ENCODE measurements at regions not wholly inside any gene's neighbourhood (a gene's known extent, or its start where the extent isn't known, plus 50 kb on each side); places are given as distances from the start of the nearest gene placed in this dataset.

DNA sequence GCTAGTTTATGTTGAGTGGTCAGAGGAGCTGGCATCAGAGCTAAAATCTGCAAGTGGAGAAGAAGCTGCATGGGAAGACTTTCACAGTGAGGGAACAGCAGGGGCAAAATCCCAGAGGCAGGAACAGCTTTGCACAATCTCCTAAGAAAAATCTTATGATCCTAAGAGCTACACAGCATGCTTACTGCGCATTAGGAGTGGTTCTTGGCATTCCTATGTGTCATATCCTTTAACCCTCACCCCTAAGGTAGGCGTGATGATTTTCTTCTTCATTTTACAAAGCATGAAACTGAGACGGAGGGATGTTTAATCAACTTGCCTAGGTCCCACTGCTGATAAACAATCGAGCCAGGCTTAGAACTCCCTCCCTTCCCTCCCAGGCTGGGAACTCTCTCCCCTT is 313.6 kb upstream of the SULF2 start:
- no peak for DNase-seq

- no peak for DNase-seq
Observed at GRCh38 chr20:48098099-48098498, 312.8 kb upstream of the SULF2 start.

GRCh38 chr20:48096957-48097890 is 311.9 kb upstream of the SULF2 start:
- DNase-seq: no peak

GRCh38 chr20:48096212-48096875 is 311.1 kb upstream of the SULF2 start:
- DNase-seq: no peak

DNA sequence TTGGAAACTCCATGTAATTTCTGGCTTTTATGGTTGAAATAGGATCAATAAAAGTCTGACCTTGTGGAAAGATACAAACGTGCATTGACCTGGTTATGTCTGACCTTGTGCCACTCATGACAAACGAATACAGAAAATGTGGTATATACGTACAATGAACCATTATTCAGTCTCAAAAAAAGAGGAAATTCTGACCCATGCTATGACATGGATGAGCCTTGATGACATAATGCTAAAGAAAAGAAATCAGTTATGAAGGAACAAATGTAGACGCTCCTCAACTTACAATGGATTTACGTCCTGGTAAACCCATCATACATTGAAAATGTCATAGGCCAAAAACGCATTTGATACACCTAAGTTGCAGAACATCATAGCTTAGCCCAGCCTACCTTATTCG is 309.7 kb upstream of the SULF2 start:
- no peak for DNase-seq

GRCh38 chr20:48094196-48094749 is 309.0 kb upstream of the SULF2 start:
- DNase-seq: no peak

- DNase-seq: no peak
Observed at GRCh38 chr20:48092596-48093280, 307.5 kb upstream of the SULF2 start.

DNA sequence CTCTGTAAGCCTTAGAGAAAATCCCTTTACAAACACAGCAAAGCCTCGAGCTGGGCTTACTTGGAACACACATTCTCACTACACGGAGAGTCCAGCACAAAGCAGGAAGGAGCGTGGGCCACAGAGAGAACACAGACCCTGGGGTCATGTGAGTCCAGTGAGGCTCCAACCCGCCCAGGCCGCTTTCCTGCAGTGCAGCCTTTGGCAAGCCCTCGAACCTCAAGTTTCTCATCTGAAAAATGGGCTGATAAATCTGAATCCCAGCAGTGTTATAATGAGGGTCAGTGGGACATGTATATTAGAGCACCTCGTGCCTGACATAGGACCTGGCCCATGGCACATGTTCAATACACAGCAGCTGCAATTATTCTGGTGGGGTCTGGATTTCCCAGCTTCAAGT is 305.5 kb upstream of the SULF2 start:
- DNase-seq: no peak

DNA sequence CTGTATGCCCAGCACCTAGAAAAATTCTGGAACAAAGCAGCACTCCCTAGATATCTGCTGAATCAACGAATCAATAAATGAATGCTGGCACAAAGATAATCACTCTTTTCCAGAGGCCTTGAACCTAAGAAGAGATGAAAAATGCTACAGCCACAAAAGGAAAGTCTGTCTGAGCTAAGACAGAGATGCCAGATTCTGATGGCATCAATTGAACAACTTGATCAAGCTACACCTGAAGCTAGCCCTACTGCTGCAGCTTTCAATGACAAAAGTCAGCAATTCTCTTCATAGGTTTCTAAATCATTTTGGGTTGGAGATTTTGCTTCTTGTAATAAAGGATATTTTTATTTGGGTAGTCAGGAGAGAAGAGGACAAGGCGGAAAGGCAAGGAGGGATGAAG is 305.0 kb upstream of the SULF2 start:
- DNase-seq: no peak

GRCh38 chr20:48080583-48080982 is 295.3 kb upstream of the SULF2 start:
- DNase-seq: no peak

- no peak for DNase-seq
Observed at GRCh38 chr20:48079028-48079427, 293.7 kb upstream of the SULF2 start.

DNA sequence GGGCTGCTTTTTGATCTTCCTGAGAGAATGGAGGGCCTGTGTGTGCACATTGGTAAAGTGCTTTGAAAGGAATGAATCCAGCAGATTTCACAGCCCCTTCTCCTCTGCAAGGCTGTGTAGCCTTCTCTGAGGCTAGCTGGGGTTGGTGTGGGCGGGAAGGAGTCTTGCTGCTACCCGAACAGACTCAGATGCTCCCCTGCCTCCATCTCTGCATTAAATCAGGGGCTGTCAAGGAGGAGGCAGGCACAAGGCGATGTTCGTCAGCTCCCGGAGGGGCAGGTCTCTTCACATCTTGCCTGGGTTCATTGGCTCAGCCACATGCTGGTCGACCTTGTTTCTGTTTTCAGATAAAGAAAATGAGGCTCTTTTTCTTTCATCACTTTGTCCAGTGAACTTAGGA is 291.5 kb upstream of the SULF2 start:
- no peak for DNase-seq

- no peak for DNase-seq
Observed at GRCh38 chr20:48076247-48076646, 291.0 kb upstream of the SULF2 start.

GRCh38 chr20:48075591-48076174 is 290.4 kb upstream of the SULF2 start:
- no peak for DNase-seq

- DNase-seq: no peak
Observed at GRCh38 chr20:48070991-48071652, 285.8 kb upstream of the SULF2 start.

- DNase-seq: no peak
Observed at GRCh38 chr20:48069596-48069995, 284.3 kb upstream of the SULF2 start.

GRCh38 chr20:48066851-48067250 is 281.6 kb upstream of the SULF2 start:
- no peak for DNase-seq

DNA sequence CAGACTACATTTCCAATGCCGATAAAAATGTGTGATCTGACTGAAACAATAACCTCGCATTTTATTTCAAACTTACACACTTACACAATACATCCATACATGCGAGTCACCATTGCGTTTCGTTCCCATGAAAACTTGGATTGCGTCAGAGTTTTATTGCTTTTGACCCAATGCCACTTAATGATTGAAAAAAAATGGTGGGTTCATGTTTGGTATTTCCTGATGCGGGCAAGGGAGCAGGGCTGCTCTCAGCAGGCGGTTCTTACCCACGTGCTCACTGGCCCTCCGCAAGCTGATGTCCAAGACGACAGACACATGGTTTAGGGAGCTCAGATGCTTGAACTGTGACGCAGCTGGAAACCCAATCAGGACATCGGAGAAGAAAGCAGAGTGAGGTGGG is 281.0 kb upstream of the SULF2 start:
- DNase-seq: no peak

GRCh38 chr20:48065833-48066232 is 280.6 kb upstream of the SULF2 start:
- no peak for DNase-seq

DNA sequence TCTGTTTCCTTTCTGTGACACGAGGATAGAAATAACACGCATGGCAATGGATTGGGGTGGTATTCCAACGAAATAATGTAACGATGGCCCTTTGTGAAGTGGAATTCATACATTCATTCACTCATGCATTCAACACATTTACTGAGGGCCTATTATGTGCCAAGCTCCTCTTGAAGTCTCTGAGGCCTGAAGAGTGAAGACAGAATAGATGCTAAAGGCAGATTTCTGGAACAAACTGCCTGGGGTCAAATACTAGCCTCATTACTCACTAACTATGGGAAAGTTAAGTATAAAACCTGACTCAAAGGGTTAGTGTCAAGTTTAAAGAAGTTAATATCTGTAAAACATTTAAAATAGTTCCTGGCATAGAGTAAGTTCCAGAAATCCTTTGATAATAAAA is 279.6 kb upstream of the SULF2 start:
- DNase-seq: no peak

DNA sequence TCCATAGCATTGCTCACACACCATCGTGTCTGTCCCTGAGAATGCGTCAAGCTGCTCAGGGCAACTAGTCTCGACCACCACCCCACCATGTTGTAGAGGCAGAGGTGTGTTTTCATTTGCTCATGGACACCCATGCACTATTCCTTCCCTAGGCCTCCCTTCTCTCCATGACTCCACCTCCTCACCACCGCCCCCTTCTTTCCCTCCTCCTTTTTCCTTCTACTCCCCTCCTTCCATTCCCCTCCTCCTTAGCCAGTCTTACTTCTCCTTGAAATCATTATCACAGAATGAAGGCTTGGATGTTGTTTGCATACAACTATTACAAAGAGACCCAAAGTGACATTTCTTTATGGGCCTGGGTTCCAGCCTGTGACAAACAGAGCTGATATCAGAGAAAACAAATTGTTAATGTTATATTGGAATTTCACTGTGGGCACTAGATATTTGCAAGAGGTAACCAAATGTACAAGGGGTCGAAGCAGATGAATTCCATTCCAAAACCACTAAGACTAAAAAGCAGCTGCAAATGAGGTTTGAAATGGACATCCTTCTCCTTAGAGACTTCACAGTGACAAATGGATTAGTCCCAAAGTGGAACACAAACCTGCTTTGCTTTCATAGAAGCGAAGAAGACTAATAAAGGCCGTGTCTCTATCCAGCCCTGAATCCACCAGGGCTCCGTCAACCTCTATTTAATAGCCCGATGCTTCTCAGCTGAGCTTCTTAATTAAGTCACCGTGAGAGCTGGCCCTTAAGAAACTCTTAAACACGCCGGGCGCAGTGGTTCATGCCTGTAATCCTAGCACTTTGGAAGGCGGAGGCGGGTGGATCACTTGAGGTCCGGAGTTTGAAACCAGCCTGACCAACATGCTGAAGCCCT is 275.8 kb upstream of the SULF2 start:
- no peak for DNase-seq
